Memory B cell (primary cell): ENCODE measurements at regions not wholly inside any gene's neighbourhood (a gene's known extent, or its start where the extent isn't known, plus 50 kb on each side); places are given as distances from the start of the nearest gene placed in this dataset.
"Not testable (repeated sequence)": the region's sequence is repeated elsewhere in the genome, so short reads cannot be mapped to it uniquely, and the experiment has no call there.

Experiments used
- ATAC-seq: fragments of 150-1000 bp; cut with Tn5 transposase; 2 replicates; pipeline ENCODE4 v1.10.0; 2021; ENCODE audit warnings: low read depth, mild to moderate bottlenecking, moderate library complexity
- DNase-seq, 2 donors: peaks; one replicate each; pipeline ENCODE4 v3.0.0; 2022; ENCODE audit warnings: low spot score in 2 of 2
- H3K27ac Mint-ChIP-seq: one replicate; pipeline ENCODE4 v1.8.0; 2022; ENCODE audit warnings: mild to moderate bottlenecking, moderate library complexity, mixed read lengths
- H3K27me3 Mint-ChIP-seq: one replicate; pipeline ENCODE4 v1.8.0; 2022; ENCODE audit warnings: mixed read lengths
- H3K36me3 Mint-ChIP-seq: one replicate; pipeline ENCODE4 v1.8.0; 2022; ENCODE audit warnings: mild to moderate bottlenecking, mixed read lengths
- H3K4me1 Mint-ChIP-seq: one replicate; pipeline ENCODE4 v1.8.0; 2022; ENCODE audit warnings: mixed read lengths
- H3K4me3 Mint-ChIP-seq: one replicate; pipeline ENCODE4 v1.8.0; 2022; ENCODE audit warnings: mild to moderate bottlenecking, moderate library complexity, mixed read lengths
- H3K9me3 Mint-ChIP-seq: one replicate; pipeline ENCODE4 v1.8.0; 2022; ENCODE audit warnings: mixed read lengths

DNA sequence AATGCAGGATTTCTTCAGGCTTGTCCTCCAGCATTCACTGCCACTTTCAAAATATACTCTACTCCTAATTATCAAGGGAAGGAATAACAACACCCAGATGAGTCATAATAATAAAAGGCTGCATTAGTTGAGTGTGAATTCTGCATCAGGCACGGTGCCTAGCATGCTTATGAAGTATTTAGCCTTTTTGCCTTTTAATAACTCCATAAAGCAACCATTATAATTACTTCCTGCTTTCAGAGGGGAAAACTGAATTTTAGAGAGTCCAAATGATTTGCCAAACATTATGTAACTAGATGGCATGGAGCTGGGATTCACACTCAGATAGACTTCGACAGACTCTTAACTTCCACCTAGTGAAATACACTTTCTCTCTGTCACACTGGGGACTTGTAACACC is 2365.5 kb downstream of the PCDH7 start:
- ATAC-seq = no peak
- no peak for DNase-seq
- H3K4me3 Mint-ChIP-seq = no peak overlapping the region
- H3K27me3 Mint-ChIP-seq = no peaks in the 10 kb centered on the region
- no peaks in the 10 kb centered on the region for H3K36me3 Mint-ChIP-seq
- H3K27ac Mint-ChIP-seq = no peak overlapping the region
- H3K9me3 Mint-ChIP-seq = peaks cover 6% of the 10 kb centered on the region
- H3K4me1 Mint-ChIP-seq = no peaks in the 10 kb centered on the region

DNA sequence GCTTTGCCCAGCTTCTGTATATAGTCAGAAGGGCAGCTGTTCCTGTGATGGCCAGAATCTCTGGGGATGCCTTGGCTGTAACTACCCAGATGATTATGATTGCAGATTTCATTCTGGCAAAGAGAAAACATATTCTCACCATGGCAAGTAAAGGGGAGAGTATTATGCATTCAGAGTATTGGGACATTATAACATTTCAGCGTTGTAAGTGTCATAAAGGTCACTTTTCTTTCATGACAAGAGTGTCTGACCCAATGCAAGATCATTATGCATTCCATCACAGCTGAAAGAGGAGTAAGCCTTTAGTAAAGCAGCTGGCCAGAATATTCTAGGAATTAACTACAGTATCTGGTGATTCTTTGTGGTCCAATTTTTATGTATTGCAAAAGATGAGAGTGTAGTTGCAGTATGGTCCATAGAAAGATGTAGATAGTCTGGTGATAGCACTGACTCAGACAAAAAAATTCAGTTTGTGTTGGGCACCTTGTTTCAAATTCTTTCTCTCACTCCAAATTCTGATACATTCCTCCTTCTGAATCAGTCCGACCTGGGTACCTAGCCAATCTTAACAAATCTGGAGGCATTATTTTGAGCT is 2366.3 kb downstream of the PCDH7 start:
- no peak for DNase-seq
- no peaks in the 10 kb centered on the region for H3K36me3 Mint-ChIP-seq

DNA sequence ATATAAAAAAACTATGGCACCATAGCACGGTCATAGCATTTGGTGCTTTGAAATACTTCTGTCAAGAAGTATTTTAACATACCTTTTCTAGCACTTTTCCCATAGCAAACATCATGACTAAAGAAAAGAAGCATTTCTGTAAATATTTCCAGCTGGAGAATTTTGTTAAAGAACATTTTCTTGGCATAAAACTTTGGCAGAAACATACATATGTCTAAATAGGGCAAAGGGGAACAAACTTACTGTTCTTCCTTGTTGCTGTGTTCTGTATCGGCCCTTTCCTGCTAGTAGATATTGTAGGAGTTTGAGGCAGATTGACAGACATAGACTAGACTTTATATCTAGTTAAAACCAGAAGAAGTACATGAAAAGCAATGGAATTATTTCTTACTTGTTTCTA is 2368.5 kb downstream of the PCDH7 start:
- DNase-seq (no peak), ATAC-seq (no peak)
- Mint-ChIP-seq H3K4me3 (no peak overlapping the region), H3K9me3 (peaks cover 3% of the 10 kb centered on the region), H3K4me1 (no peaks in the 10 kb centered on the region), H3K27me3 (no peaks in the 10 kb centered on the region), H3K27ac (no peak overlapping the region), H3K36me3 (no peaks in the 10 kb centered on the region)

More for the DNA sequence above, 2366.3 kb downstream of the PCDH7 start:
- H3K4me1 Mint-ChIP-seq = no peaks in the 10 kb centered on the region
- H3K9me3 Mint-ChIP-seq = peaks cover 6% of the 10 kb centered on the region
- no peak for ATAC-seq
- H3K27ac Mint-ChIP-seq = no peak overlapping the region
- H3K4me3 Mint-ChIP-seq = no peak overlapping the region
- no peaks in the 10 kb centered on the region for H3K27me3 Mint-ChIP-seq

DNA sequence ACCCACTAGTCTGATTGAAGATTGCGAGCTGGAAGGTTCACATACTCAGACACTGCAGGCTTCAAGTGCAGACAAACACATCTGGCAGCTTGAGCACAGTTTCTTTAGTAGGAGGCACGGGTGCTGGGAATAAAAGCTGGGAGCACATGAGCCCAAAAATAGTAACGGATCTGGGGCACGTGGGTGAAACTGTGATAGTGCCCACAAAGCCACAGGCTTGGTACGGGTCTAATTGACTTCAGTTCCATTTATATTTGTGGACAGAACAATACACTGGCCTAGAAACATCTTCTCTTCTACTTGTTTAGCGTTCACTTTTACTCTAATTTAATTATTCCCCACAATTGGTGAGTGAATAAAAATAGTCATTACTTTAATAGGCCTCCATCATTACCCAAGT is 2370.7 kb downstream of the PCDH7 start:
- DNase-seq = no peak
- Mint-ChIP-seq H3K36me3 (no peaks in the 10 kb centered on the region), H3K9me3 (peaks cover 3% of the 10 kb centered on the region), H3K4me3 (no peak overlapping the region), H3K27me3 (no peaks in the 10 kb centered on the region), H3K4me1 (no peaks in the 10 kb centered on the region), H3K27ac (no peak overlapping the region)
- ATAC-seq = no peak

DNA sequence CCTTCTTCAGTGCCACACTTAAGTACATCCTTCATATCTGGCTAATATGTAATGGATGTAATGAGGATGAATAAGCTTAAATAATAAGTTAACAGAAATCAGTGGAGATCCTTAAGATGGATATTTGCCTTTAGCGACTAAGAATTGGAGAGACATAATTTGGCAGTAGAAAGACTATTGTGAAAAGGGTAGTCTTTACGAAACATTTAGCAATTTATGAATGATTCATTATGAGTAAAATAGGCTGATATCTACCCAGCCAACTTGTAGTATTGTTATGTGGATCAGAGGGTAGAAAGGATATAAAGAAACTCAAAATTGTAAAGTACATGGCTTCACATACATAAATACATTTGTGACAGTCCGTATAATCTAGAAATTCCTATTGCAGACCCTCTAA is 2371.8 kb downstream of the PCDH7 start:
- no peaks in the 10 kb centered on the region for H3K27me3 Mint-ChIP-seq
- DNase-seq = no peak
- no peak for ATAC-seq
- no peaks in the 10 kb centered on the region for H3K4me1 Mint-ChIP-seq
- no peak overlapping the region for H3K4me3 Mint-ChIP-seq
- no peaks in the 10 kb centered on the region for H3K36me3 Mint-ChIP-seq
- no peak overlapping the region for H3K27ac Mint-ChIP-seq
- peaks cover 3% of the 10 kb centered on the region for H3K9me3 Mint-ChIP-seq

DNA sequence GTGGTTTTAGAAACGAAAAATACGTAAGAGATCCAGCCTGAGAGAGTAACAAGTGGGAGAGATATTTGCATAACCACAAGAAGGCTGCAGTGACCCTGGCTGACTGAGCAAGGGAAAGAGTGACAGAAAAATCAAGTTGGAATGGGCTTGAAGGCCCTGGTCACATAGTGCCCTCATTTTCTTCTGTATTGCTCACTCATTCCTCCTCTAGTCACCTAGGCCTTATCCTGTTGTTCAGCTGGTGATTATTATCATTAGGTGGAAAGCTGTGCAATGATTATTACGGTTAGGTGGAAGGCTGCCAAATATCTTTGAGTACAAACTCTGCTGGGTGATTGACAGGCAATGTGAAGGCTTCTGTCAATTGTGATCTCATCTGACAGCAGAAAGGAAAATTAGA is 2384.1 kb downstream of the PCDH7 start:
- Mint-ChIP-seq H3K36me3 (no peaks in the 10 kb centered on the region), H3K4me1 (no peaks in the 10 kb centered on the region), H3K27ac (no peak overlapping the region), H3K4me3 (no peak overlapping the region), H3K9me3 (peaks cover 12% of the 10 kb centered on the region), H3K27me3 (no peaks in the 10 kb centered on the region)
- DNase-seq = no peak
- no peak for ATAC-seq

DNA sequence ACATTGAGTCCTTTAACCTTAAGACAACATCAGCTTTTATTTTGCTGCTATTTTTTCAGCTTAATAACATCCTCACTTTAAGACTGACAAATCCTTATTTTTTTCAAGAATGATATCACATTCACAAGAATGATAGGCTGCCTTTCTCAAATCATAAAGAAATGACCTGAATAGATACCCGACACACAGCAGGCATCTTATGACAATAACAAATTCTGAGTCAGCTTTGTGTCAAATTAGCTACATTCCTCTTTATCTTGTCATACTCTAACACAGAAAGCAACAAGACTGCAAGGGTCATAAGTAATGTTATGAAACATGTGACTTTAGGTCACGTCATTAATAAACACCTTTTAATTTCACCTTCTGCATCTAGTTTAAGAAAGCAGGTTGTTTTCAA is 2387.6 kb downstream of the PCDH7 start:
- Mint-ChIP-seq H3K36me3 (no peaks in the 10 kb centered on the region), H3K4me3 (no peak overlapping the region), H3K27ac (no peak overlapping the region), H3K27me3 (no peaks in the 10 kb centered on the region), H3K9me3 (peaks cover 5% of the 10 kb centered on the region), H3K4me1 (no peaks in the 10 kb centered on the region)
- DNase-seq (no peak), ATAC-seq (no peak)

DNA sequence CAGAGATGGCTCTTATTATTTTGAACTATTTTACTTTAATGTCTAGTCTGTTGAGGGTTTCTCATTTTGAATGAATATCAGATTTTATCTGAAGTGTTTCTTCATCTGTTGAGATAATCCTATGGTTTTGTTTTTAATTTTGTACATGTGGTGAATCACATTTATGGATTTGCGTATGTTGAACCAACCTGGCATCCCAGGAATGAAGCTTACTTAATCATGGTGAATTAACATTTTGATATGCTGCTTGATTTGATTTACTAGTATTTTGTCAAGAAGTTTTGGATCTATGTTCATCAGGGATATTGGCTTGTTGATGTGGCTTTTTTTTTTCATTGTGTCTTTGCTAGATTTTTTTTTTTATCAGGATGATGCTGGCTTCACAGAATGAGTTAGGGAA is 2390.9 kb downstream of the PCDH7 start:
- H3K4me1 Mint-ChIP-seq = no peaks in the 10 kb centered on the region
- no peaks in the 10 kb centered on the region for H3K27me3 Mint-ChIP-seq
- ATAC-seq (no peak), DNase-seq (no peak)
- no peak overlapping the region for H3K4me3 Mint-ChIP-seq
- no peak overlapping the region for H3K27ac Mint-ChIP-seq
- peaks cover 7% of the 10 kb centered on the region for H3K9me3 Mint-ChIP-seq
- no peaks in the 10 kb centered on the region for H3K36me3 Mint-ChIP-seq

DNA sequence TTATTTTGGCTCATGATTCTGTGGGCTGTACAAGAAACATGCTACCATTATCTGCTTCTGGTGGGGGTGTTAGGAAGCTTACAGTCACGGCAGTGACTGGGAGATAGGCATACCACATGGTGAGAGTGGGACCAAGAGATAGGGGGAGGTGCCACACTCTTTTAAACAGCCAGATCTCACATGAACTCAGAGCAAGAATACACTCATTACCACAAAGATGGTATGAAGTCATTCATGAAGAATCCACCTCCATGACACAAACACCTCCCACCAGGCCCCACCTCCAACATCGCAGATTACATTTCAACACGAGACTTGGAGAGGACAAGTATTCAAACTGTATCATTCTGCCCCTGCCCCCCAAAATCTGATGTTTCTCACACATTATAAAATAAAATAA is 2396.7 kb downstream of the PCDH7 start:
- Mint-ChIP-seq H3K4me3 (no peak overlapping the region), H3K9me3 (peaks cover 8% of the 10 kb centered on the region), H3K27ac (no peak overlapping the region), H3K27me3 (no peaks in the 10 kb centered on the region), H3K4me1 (no peaks in the 10 kb centered on the region), H3K36me3 (no peaks in the 10 kb centered on the region)
- no peak for ATAC-seq
- no peak for DNase-seq

DNA sequence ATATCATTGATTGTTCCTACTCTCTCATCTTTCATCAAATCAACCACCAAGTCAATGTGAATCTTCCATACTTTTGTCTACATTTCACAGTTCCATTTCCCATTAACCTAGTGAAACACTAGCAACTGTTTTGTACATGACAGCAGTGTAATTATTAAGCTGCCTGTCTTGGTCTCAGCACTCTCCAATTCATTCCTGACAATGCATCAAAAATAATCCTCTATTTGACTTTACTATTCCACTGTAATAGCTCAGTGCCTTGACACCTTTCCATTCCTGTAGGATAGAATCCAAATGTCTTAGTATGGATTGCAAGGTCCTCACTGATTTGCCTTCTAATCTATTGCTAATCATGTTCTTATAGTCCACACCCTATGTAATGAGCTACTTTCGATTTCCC is 2405.8 kb downstream of the PCDH7 start:
- no peaks in the 10 kb centered on the region for H3K36me3 Mint-ChIP-seq
- no peaks in the 10 kb centered on the region for H3K27me3 Mint-ChIP-seq
- ATAC-seq = no peak
- no peaks in the 10 kb centered on the region for H3K4me1 Mint-ChIP-seq
- no peak overlapping the region for H3K27ac Mint-ChIP-seq
- H3K9me3 Mint-ChIP-seq = no peaks in the 10 kb centered on the region
- H3K4me3 Mint-ChIP-seq = no peak overlapping the region
- DNase-seq = no peak

DNA sequence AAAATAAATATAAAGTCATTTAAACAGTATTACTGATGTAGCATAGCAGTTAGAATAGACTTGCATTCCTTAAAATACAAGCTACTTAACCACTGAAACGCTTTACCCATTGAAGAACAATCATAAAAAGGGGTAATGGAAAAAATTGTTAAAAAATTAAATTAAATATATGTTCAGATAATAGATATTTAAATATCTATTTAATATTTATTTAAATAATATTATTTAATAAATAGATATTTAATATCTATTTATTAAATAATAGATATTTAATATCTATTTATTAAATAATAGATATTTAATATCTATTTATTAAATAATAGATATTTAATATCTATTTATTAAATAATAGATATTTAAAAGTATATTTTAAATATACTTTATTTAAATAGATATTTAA is 2410.5 kb downstream of the PCDH7 start:
- not testable (repeated sequence) for H3K27me3 Mint-ChIP-seq, ATAC-seq, H3K36me3 Mint-ChIP-seq, DNase-seq, H3K27ac Mint-ChIP-seq, H3K4me3 Mint-ChIP-seq, H3K9me3 Mint-ChIP-seq, H3K4me1 Mint-ChIP-seq

DNA sequence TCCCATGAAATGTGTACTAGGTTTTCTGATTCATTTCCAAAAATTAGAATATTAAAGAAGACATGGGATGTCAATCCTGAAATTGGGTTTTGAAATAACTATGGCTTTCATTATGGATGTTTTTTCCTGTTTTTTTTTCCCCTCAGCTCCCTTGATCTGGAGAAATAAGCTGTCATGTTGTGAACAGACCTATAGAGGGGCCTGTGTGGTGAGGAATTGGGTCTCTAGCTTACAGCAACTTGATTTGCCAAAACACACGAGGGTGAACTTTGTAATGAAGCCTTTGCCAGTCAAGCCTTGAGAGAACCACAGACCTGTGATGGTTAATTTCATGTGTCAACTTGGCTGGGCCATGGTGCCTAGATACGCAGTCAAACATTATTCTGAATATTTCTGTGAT is 2413.6 kb downstream of the PCDH7 start:
- H3K36me3 Mint-ChIP-seq = no peaks in the 10 kb centered on the region
- no peak overlapping the region for H3K27ac Mint-ChIP-seq
- no peak for ATAC-seq
- no peak overlapping the region for H3K4me3 Mint-ChIP-seq
- no peaks in the 10 kb centered on the region for H3K4me1 Mint-ChIP-seq
- H3K27me3 Mint-ChIP-seq = no peaks in the 10 kb centered on the region
- peaks cover 4% of the 10 kb centered on the region for H3K9me3 Mint-ChIP-seq
- DNase-seq = no peak

DNA sequence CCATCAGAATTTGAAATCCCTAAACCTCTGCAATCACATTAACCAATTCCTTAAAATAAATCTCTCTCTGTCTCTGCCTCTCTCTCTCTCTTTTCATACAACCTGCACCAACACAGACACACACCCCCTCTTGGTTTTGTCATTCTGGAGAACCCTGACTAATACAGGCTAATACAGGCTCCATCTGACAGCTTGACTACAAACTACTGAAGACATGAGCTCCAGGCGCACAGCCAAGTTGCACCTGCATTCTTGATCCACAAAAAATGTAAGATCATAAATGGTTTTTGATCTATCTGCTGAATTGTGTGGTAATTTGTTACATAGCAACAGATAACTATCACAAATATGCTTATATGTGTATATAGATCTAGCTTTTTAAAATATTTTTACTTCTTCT is 2414.2 kb downstream of the PCDH7 start:
- Mint-ChIP-seq H3K36me3 (no peaks in the 10 kb centered on the region), H3K27ac (no peak overlapping the region), H3K4me1 (no peaks in the 10 kb centered on the region), H3K9me3 (peaks cover 4% of the 10 kb centered on the region), H3K4me3 (no peak overlapping the region), H3K27me3 (no peaks in the 10 kb centered on the region)
- DNase-seq (no peak), ATAC-seq (no peak)

DNA sequence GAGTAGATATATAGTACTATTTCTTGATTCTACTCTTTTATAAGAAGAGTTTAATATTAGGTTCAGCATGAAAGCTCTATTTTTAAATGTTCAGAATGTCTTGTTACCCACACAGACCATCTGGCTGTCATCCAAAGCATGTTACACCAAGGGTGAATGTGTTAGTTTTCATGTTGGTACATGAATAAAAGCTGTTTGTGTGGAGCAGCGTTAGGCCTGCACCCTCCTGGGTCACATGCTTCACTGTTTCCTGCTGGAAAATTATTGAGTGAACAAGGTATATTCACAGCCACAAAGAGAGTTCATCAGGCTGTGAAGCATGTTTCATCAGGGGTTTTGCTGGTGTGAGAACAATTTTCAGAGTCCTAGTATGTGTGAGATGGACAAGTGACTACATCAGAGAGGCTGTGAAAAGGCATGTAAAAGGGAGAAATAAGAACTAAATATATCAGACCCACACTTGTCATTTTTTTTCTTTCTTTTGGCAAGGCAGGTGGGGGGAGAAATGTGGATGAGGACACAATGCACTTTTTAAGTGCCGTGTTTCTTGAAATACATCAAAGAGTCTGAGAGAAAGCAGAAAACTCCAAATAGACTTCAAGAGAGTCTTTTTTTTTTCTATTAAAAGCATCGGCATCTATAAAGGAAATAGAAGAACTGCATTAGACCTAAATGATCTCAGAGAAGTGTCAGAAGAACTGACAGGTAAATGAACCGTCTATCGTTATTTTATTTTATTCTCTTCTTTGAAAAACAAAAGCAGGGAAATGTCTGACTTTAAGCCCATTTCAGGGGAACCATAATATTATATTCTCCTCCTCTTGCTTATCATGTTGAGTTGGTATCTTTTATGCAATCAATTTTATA is 2429.7 kb downstream of the PCDH7 start:
- H3K9me3 Mint-ChIP-seq = peaks cover 1% of the 10 kb centered on the region
- H3K27me3 Mint-ChIP-seq = no peaks in the 10 kb centered on the region
- H3K4me3 Mint-ChIP-seq = no peak overlapping the region
- H3K27ac Mint-ChIP-seq = no peak overlapping the region
- no peaks in the 10 kb centered on the region for H3K4me1 Mint-ChIP-seq
- DNase-seq (no peak), ATAC-seq (no peak)
- H3K36me3 Mint-ChIP-seq = no peaks in the 10 kb centered on the region

DNA sequence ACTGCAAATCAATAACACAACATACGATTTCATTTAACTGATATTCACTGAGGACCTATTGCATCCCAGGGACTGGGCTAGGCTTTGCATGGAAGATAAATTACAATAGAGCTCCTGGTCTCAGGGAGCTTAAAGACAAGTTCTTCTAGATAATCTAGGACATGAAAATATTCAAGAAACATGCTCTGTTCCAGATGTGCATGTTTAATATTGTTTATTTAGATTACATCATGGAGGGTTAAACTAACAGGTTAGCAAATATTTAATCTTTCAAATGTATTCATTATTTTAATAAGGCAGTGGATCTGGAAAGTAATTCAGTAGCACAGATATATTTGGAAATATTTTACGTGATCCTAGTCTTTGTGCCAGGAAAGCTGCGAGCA is 2430.3 kb downstream of the PCDH7 start:
- Mint-ChIP-seq H3K9me3 (peaks cover 1% of the 10 kb centered on the region), H3K4me1 (no peaks in the 10 kb centered on the region)

More for the DNA sequence above, 2430.3 kb downstream of the PCDH7 start:
- Mint-ChIP-seq H3K27me3 (no peaks in the 10 kb centered on the region), H3K27ac (no peak overlapping the region), H3K36me3 (no peaks in the 10 kb centered on the region), H3K4me3 (no peak overlapping the region)
- ATAC-seq (no peak), DNase-seq (no peak)
